ENCODE measurements at regions not wholly inside any gene's neighbourhood (a gene's known extent, or its start where the extent isn't known, plus 50 kb on each side); places are given as distances from the start of the nearest gene placed in this dataset.
"Not testable (repeated sequence)": the region's sequence is repeated elsewhere in the genome, so short reads cannot be mapped to it uniquely, and the experiment has no call there.

DNA sequence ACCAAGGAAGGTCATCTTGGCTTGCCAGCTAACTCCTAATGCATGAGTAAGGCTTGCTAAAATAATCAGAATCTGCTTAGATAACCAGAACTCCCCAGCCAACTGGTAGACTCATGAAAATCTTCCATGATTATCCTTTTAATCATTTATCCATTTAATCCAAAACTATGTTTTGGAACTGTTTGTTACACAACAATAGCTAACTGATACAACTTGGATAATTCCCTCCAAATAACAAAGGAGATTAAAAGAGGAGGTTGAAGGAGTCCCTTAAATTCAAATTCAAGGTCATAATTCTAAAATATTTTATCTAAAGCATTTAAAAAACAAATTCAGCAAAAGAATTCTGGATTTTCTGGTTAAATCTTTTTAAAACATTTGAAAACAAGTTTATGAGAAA lies 222.1 kb downstream of the DEPDC1B start:
- no peak overlapping the region for H3K27ac Mint-ChIP-seq
- no peak overlapping the region for H3K4me3 Mint-ChIP-seq
- H3K4me3 ChIP-seq (ENCODE audit: low read length): no peak overlapping the region
- no peaks in the 10 kb centered on the region for H3K4me1 Mint-ChIP-seq
- no peaks in the 10 kb centered on the region for H3K36me3 Mint-ChIP-seq
- ChIA-PET CTCF (no interaction called here), POLR2A (no interaction called here)
- H3K36me3 ChIP-seq (ENCODE audit: insufficient read depth, low read length): no peaks in the 10 kb centered on the region
- no peaks in the 10 kb centered on the region for H3K27me3 ChIP-seq (ENCODE audit: insufficient read depth, low read length, poor library complexity, severe bottlenecking)
- H3K4me1 ChIP-seq (ENCODE audit: insufficient read depth, low read length): no peaks in the 10 kb centered on the region
- no peaks in the 10 kb centered on the region for H3K9me3 ChIP-seq (ENCODE audit: low read length)
- H3K27me3 Mint-ChIP-seq: peaks cover 0 to 3% of the 10 kb centered on the region in 2 donors
- no peak overlapping the region for H3K27ac ChIP-seq (ENCODE audit: low read depth, low read length)
- DNase-seq: no peak
- peaks cover 0 to 4% (median 4%) of the 10 kb centered on the region in 5 donors for H3K9me3 Mint-ChIP-seq

- Mint-ChIP-seq H3K4me1 (no peaks in the 10 kb centered on the region), H3K4me3 (no peak overlapping the region), H3K27ac (no peak overlapping the region), H3K9me3 (peaks cover 3 to 9% (median 4%) of the 10 kb centered on the region in 5 donors), H3K27me3 (peaks cover 3 to 5% of the 10 kb centered on the region in 2 donors), H3K36me3 (no peaks in the 10 kb centered on the region)
- ChIA-PET CTCF (no interaction called here), POLR2A (no interaction called here)
- Histone ChIP-seq H3K4me3 (ENCODE audit: low read length) (no peak overlapping the region), H3K27ac (ENCODE audit: low read depth, low read length) (no peak overlapping the region), H3K9me3 (ENCODE audit: low read length) (no peaks in the 10 kb centered on the region), H3K36me3 (ENCODE audit: insufficient read depth, low read length) (no peaks in the 10 kb centered on the region), H3K4me1 (ENCODE audit: insufficient read depth, low read length) (no peaks in the 10 kb centered on the region), H3K27me3 (ENCODE audit: insufficient read depth, low read length, poor library complexity, severe bottlenecking) (no peaks in the 10 kb centered on the region)
- no peak for DNase-seq
Observed at GRCh38 chr5:60473654-60474053, 226.3 kb downstream of the DEPDC1B start.

DNA sequence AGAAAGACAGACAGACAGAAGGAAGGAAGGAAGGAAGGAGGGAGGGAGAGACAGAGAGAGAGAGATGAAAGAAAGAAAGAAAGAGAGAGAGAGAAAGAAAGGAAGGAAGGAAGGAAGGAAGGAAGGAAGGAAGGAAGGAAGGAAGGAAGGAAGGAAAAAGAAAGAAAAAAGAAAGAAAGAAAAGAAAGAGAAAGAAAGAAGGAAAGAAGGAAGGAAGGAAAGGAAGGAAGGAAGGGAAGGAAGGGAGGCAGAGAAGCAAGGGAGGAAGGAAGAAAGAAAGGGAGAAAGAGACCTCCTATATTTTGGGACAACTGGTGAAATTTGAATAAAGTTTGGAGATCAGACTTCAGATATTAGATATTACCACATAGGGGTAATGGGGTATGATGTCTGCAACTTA lies 226.9 kb downstream of the DEPDC1B start:
- H3K4me3 Mint-ChIP-seq; H3K36me3 Mint-ChIP-seq; H3K36me3 ChIP-seq (ENCODE audit: insufficient read depth, low read length); H3K9me3 ChIP-seq (ENCODE audit: low read length); H3K4me1 Mint-ChIP-seq; H3K9me3 Mint-ChIP-seq; H3K4me3 ChIP-seq (ENCODE audit: low read length); H3K27ac Mint-ChIP-seq; H3K27me3 Mint-ChIP-seq; H3K27ac ChIP-seq (ENCODE audit: low read depth, low read length); DNase-seq; CTCF ChIA-PET; H3K27me3 ChIP-seq (ENCODE audit: insufficient read depth, low read length, poor library complexity, severe bottlenecking); H3K4me1 ChIP-seq (ENCODE audit: insufficient read depth, low read length); POLR2A ChIA-PET: not testable (repeated sequence)

GRCh38 chr5:60470881-60471280 lies 229.1 kb downstream of the DEPDC1B start:
- no peak overlapping the region for H3K4me3 Mint-ChIP-seq
- no peaks in the 10 kb centered on the region for H3K27me3 ChIP-seq (ENCODE audit: insufficient read depth, low read length, poor library complexity, severe bottlenecking)
- H3K4me1 ChIP-seq (ENCODE audit: insufficient read depth, low read length): no peaks in the 10 kb centered on the region
- no peaks in the 10 kb centered on the region for H3K36me3 Mint-ChIP-seq
- peaks cover 2 to 8% (median 5%) of the 10 kb centered on the region in 5 donors for H3K9me3 Mint-ChIP-seq
- POLR2A ChIA-PET: no interaction called here
- H3K27ac ChIP-seq (ENCODE audit: low read depth, low read length): no peak overlapping the region
- no peaks in the 10 kb centered on the region for H3K9me3 ChIP-seq (ENCODE audit: low read length)
- H3K4me3 ChIP-seq (ENCODE audit: low read length): no peak overlapping the region
- no peaks in the 10 kb centered on the region for H3K36me3 ChIP-seq (ENCODE audit: insufficient read depth, low read length)
- DNase-seq: no peak
- H3K4me1 Mint-ChIP-seq: no peaks in the 10 kb centered on the region
- CTCF ChIA-PET: no interaction called here
- no peak overlapping the region for H3K27ac Mint-ChIP-seq
- peaks cover 3 to 6% of the 10 kb centered on the region in 2 donors for H3K27me3 Mint-ChIP-seq

DNA sequence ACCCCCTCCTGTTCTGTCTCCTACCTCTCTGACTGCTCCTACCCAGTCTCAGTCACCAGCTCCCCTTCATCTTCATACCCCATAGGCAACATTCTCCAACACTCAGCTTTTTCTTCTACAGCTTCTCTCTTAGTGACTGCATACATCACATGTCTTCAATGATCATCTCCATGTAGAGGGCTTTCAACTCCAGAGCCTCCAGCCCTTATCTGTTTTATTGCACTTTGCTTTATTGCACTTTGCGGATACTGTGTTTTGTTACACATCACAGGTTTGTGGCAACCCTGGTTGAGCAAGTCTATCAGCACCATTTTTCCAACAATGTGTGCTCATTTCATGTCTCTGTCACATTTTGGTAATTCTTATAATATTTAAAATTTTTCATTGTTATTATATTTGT lies 230.7 kb downstream of the DEPDC1B start:
- DNase-seq: no peak
- Histone ChIP-seq H3K4me3 (ENCODE audit: low read length) (no peak overlapping the region), H3K36me3 (ENCODE audit: insufficient read depth, low read length) (no peaks in the 10 kb centered on the region), H3K9me3 (ENCODE audit: low read length) (no peaks in the 10 kb centered on the region), H3K27ac (ENCODE audit: low read depth, low read length) (no peak overlapping the region), H3K27me3 (ENCODE audit: insufficient read depth, low read length, poor library complexity, severe bottlenecking) (no peaks in the 10 kb centered on the region), H3K4me1 (ENCODE audit: insufficient read depth, low read length) (no peaks in the 10 kb centered on the region)
- H3K9me3 Mint-ChIP-seq: peaks cover 2 to 8% (median 5%) of the 10 kb centered on the region in 5 donors
- no peaks in the 10 kb centered on the region for H3K36me3 Mint-ChIP-seq
- H3K4me3 Mint-ChIP-seq: no peak overlapping the region
- POLR2A ChIA-PET: no interaction called here
- CTCF ChIA-PET: no interaction called here
- no peak overlapping the region for H3K27ac Mint-ChIP-seq
- no peaks in the 10 kb centered on the region for H3K4me1 Mint-ChIP-seq
- peaks cover 0 to 6% of the 10 kb centered on the region in 2 donors for H3K27me3 Mint-ChIP-seq

- H3K4me1 ChIP-seq (ENCODE audit: insufficient read depth, low read length): no peaks in the 10 kb centered on the region
- Mint-ChIP-seq H3K36me3 (no peaks in the 10 kb centered on the region), H3K27ac (no peak overlapping the region), H3K4me3 (no peak overlapping the region), H3K27me3 (peaks cover 0 to 4% of the 10 kb centered on the region in 2 donors), H3K9me3 (peaks cover 2 to 9% (median 4%) of the 10 kb centered on the region in 5 donors), H3K4me1 (no peaks in the 10 kb centered on the region)
- no peaks in the 10 kb centered on the region for H3K9me3 ChIP-seq (ENCODE audit: low read length)
- CTCF ChIA-PET: no interaction called here
- H3K4me3 ChIP-seq (ENCODE audit: low read length): no peak overlapping the region
- POLR2A ChIA-PET: no interaction called here
- H3K27ac ChIP-seq (ENCODE audit: low read depth, low read length): no peak overlapping the region
- no peaks in the 10 kb centered on the region for H3K36me3 ChIP-seq (ENCODE audit: insufficient read depth, low read length)
- DNase-seq: no peak
- H3K27me3 ChIP-seq (ENCODE audit: insufficient read depth, low read length, poor library complexity, severe bottlenecking): no peaks in the 10 kb centered on the region
Observed at GRCh38 chr5:60463179-60463868, 236.6 kb downstream of the DEPDC1B start.

DNA sequence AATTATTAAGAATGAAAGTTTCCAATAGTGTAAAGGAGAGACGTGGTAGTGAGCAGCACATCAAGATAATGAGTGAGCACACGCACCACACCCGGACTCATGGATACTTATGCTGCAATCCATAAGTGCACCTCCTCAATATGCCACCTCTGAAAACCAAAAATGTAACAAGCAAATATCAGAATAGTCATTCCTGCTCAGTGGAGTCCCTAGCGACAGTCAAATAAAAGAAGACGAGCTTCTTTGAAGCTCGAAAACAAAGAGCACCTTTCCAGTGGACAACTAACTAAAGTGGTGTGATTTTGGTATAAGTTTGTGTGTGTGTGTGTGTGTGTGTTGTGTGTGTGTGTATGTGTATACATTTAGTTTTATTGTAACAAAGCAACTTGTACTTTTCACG lies 241.3 kb downstream of the DEPDC1B start:
- H3K4me1 Mint-ChIP-seq: no peaks in the 10 kb centered on the region
- H3K4me3 Mint-ChIP-seq: no peak overlapping the region
- peaks cover 0 to 11% (median 2%) of the 10 kb centered on the region in 5 donors for H3K9me3 Mint-ChIP-seq
- Histone ChIP-seq H3K36me3 (ENCODE audit: insufficient read depth, low read length) (no peaks in the 10 kb centered on the region), H3K27me3 (ENCODE audit: insufficient read depth, low read length, poor library complexity, severe bottlenecking) (no peaks in the 10 kb centered on the region), H3K9me3 (ENCODE audit: low read length) (no peaks in the 10 kb centered on the region), H3K27ac (ENCODE audit: low read depth, low read length) (no peak overlapping the region), H3K4me1 (ENCODE audit: insufficient read depth, low read length) (no peaks in the 10 kb centered on the region), H3K4me3 (ENCODE audit: low read length) (no peak overlapping the region)
- no peak for DNase-seq
- no peak overlapping the region for H3K27ac Mint-ChIP-seq
- peaks cover 0 to 3% of the 10 kb centered on the region in 2 donors for H3K27me3 Mint-ChIP-seq
- POLR2A ChIA-PET: no interaction called here
- CTCF ChIA-PET: no interaction called here
- H3K36me3 Mint-ChIP-seq: no peaks in the 10 kb centered on the region

DNA sequence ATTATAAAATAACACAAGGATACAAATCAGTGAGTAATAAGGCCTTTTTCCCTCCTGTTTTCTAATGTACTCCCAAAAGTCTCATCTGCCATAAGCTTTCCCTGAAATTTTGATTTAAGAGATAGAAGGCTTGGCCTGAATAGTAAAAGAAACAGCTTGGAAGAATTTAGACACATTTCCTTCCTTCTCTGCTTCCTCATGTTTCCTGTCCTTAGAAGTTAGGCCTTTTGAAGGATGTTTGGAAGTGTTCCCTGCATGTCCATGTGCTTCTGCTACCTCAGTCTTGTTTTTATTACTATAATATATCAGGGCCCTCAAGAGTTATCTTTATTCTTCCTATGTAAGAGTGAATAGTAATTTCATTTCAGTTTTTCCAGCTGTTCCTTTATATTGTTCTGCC lies 242.7 kb downstream of the DEPDC1B start:
- peaks cover 0 to 7% (median 0%) of the 10 kb centered on the region in 5 donors for H3K9me3 Mint-ChIP-seq
- Histone ChIP-seq H3K27ac (ENCODE audit: low read depth, low read length) (no peak overlapping the region), H3K4me1 (ENCODE audit: insufficient read depth, low read length) (no peaks in the 10 kb centered on the region), H3K9me3 (ENCODE audit: low read length) (no peaks in the 10 kb centered on the region), H3K27me3 (ENCODE audit: insufficient read depth, low read length, poor library complexity, severe bottlenecking) (no peaks in the 10 kb centered on the region), H3K36me3 (ENCODE audit: insufficient read depth, low read length) (no peaks in the 10 kb centered on the region), H3K4me3 (ENCODE audit: low read length) (no peak overlapping the region)
- H3K27me3 Mint-ChIP-seq: peaks cover 0 to 3% of the 10 kb centered on the region in 2 donors
- no peaks in the 10 kb centered on the region for H3K36me3 Mint-ChIP-seq
- no peak for DNase-seq
- ChIA-PET CTCF (no interaction called here), POLR2A (no interaction called here)
- no peak overlapping the region for H3K27ac Mint-ChIP-seq
- H3K4me1 Mint-ChIP-seq: no peaks in the 10 kb centered on the region
- no peak overlapping the region for H3K4me3 Mint-ChIP-seq

DNA sequence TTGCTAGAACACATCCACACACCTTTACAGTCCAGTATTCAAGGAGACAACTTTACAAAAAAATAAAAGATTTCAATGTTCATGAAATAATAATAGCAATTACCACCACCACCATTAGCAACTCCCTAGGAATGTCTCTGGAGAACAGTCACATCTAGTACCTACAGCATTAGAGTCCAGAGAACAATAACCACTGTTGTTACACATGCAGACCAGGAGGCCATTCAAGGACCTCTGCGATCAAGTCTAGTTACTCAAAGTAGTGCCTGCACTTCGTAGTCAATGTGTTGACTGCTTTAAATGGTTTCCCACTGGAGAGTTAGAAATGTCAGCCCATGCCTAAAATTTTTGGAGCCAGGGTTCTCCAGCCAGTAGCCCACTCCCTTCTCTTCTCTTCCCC lies 244.4 kb downstream of the DEPDC1B start:
- Histone ChIP-seq H3K4me3 (ENCODE audit: low read length) (no peak overlapping the region), H3K4me1 (ENCODE audit: insufficient read depth, low read length) (no peaks in the 10 kb centered on the region), H3K36me3 (ENCODE audit: insufficient read depth, low read length) (no peaks in the 10 kb centered on the region), H3K9me3 (ENCODE audit: low read length) (no peaks in the 10 kb centered on the region), H3K27ac (ENCODE audit: low read depth, low read length) (no peak overlapping the region), H3K27me3 (ENCODE audit: insufficient read depth, low read length, poor library complexity, severe bottlenecking) (no peaks in the 10 kb centered on the region)
- no peaks in the 10 kb centered on the region for H3K36me3 Mint-ChIP-seq
- no peak overlapping the region for H3K4me3 Mint-ChIP-seq
- no peak overlapping the region for H3K27ac Mint-ChIP-seq
- no peaks in the 10 kb centered on the region for H3K27me3 Mint-ChIP-seq
- peaks cover 0 to 7% (median 4%) of the 10 kb centered on the region in 5 donors for H3K9me3 Mint-ChIP-seq
- ChIA-PET CTCF (no interaction called here), POLR2A (no interaction called here)
- no peaks in the 10 kb centered on the region for H3K4me1 Mint-ChIP-seq
- DNase-seq: no peak
